Eye (tissue), 1 donor: ENCODE measurements at regions not wholly inside any gene's neighbourhood (a gene's known extent, or its start where the extent isn't known, plus 50 kb on each side); places are given as distances from the start of the nearest gene placed in this dataset.

Experiments used
- DNase-seq: peaks from one replicate; pipeline ENCODE4 v3.0.0-alpha.2; 2015

DNA sequence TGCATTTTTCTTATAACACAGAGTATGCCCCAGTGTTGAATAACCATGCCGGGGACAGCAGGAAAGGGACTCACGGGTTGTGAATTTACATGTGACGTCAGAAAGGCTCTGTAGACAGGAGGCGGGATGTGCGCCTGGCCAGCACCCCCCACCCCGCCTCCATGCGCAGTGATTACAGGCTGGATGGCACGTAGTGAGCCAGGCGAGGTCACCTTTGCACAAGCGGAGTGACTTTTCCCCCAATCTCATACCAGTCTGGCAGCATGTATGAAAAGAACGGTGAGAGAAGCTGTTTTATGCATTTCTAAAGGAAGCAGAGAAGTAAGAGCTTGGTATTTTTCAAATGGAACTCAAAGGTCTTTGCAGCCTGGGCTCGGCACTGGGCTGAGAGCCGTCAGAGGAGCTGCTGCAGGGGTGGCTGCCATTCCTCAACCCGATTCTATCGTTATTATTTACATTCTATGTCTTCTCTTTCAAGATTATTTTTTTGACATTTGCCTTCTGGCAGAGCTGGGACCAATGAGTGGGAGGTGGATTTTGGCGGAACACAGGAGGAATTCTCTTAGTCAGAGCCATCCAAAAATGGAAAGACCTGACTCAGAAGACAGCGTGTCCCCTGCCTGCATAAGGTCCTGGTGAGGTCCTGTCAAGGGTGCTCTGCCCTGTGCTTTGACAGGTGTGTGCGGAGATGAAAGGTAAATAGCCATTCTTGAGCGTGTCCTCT lies 115.6 kb upstream of the SLC45A1 start:
- DNase-seq: peak; percentile 69

DNA sequence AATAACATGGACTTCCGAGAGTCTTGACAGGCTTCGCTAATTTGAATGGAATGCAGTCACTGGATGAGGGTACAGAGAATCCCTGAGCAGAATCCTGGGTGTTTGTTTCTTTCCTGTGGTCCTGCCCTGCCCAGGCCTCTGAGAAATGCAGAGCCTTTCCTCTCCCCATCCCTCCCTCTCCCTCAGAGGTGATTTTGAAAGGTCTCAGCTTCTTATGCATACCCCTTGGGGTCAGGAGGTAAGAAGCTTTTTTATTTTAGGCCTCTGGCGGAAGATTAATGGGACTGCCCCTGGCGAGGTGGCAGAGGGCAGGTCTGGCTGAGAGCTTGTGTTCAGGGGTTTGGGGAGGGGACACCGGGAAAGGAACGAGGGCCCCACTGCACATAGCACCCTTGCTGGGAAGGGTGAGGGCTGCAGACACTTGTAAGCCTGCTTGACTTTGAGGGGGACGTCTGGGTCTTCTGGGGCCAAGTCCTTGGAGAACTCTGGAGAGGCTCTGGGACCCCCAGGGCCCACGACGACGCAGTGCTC lies 116.5 kb upstream of the SLC45A1 start:
- DNase-seq: no peak

DNA sequence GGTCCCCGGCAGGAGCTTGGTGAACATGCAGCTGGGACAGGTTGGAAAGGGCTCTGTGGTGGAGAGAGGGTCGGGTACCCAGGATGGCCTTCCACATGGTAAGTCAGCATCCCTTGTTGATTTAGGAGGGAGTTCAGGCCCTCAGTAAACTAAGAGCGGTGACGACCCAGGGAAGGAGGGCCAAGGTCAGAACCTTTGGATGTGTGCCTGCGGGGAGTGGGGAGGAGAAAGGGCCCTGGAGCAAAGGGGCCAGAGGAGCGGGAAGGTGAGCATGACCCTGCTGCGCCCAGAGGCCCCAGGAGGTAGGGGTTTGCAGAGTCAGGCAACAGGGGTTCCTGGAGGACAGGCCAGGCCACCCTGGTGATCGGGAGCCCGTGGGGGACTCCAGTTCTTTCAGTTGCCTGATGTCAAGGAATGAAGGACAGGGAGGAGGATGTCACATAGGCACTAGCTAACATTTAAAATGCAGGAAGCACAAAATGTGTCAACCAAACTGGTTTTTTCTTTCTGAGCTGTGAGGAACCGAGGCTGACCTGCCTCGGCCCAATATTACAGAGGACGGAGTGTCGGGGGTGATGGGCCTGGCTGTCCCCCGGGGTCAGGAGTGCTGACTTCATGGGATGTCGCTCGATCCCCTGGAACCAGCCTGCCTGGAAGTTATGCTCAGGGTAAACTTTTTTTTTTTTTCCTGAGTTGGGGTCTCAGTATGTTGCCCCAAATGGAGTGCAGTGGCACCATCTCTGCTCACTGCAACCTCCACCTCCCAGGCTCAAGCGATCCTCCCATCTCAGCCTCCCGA lies 117.4 kb upstream of the SLC45A1 start:
- no peak for DNase-seq

DNA sequence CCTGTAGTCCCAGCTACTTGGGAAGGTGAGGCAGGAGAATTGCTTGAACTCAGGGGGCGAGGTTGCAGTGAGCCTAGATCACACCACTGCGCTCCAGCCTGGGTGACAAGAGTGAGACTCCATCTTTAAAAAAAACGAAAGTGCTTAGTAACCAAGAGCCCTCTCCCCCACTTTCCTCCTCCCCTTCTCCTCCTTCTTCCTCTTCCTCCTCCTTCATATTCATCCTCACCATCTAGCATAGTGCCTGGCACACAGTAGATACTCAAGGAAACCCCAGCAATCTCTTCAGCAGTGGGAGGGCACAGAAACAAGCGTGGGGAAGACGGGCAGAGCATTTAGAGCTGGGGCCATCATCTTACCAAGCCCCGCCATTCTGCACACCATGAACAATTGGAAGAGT lies 119.4 kb upstream of the SLC45A1 start:
- DNase-seq: no peak

GRCh38 chr1:8197493-8198282 lies 120.2 kb upstream of the SLC45A1 start:
- no peak for DNase-seq

GRCh38 chr1:8194481-8195227 lies 123.3 kb upstream of the SLC45A1 start:
- DNase-seq: no peak

DNA sequence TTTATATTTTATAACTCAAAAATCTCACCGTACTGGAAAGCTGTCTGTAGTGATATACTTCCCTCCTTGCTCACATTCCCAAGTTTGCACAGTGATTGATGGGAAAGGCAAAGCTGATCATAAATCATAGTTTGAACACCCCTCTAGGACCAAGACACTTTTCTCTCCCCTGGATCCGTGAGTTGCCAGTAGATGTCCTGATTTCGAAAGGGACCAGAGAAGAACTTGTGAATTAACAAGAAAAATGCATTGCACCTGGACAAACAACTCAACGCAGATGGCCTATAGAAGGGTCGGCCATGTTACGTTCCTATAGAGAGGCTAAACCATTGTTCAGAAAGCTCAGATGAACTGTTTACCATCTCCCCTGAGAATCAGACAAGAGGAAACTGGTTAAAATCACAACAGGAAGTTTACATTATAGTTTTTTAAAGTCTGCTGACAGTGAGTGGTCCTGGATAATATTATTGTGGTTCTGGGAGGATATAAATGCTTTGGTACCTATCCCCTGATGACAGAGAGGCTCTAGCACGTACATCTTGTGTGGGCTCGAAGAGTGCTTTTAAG lies 124.0 kb upstream of the SLC45A1 start:
- no peak for DNase-seq

DNA sequence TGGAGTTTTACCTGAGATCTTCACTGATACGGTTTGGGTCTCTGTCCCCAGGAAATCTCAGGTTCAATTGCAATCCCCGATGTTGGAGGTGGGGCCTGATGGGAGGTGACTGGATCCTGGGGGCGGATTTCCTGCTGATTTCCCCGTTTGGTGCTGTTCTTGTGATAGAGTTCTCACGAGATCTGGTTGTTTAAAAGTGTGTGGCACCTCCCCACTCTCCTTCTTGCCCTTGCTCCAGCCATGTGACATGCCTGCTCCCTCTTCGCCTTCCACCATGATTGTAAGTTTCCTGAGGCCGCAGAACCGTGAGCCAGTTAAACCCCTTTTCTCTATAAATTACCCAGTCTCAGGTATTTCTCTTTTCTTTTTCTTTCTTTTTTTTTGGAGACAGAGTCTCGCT lies 126.4 kb upstream of the SLC45A1 start:
- DNase-seq: no peak

DNA sequence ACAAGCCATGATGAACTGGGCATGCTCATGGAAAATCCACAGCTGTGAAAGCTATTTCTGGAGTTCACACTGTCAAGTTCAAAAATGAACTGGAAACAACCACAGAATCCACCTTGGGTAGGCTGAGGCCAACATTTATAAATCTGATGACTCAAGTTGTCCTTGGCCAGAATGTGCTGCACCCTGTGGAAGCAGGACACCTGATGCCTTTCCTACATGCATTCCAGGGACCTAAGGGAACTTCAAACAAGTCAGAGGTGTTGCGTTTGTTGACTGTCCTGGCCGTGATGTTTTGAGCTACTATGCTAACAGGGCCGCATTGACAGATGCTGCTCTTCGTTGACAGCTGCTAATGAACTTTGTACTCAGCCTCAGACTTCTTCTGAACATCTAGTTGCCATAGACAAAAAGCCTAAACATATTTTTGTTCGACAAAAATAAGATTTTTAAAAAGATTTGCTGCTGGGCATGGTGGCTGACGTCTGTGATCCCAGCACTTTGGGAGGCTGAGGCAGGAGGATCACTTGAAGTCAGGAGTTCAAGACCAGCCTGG lies 127.9 kb upstream of the SLC45A1 start:
- DNase-seq: no peak

DNA sequence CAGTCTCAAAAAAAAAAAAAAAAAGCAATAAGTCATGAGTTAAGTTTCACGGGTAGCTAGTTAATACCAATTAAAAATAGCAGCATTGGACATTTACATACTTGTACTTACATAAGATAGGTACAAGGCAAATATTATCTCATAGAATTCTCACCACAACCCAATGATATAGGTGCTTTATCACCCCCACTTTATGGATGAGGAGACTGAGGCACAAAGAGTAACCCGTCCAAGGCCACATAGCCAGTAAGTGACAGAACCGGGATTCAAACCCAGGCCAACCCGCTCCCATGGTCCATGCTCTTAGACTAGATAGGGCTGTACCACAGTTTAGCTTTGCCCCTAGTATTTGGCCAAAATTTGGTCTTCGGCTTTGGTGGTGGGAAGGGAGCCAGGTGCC lies 132.5 kb upstream of the SLC45A1 start:
- DNase-seq: no peak

GRCh38 chr1:8184301-8184700 lies 133.6 kb upstream of the SLC45A1 start:
- DNase-seq: no peak

GRCh38 chr1:8182034-8182761 lies 135.7 kb upstream of the SLC45A1 start:
- DNase-seq: no peak

- DNase-seq: no peak
Measured at GRCh38 chr1:8179132-8179793, 138.7 kb upstream of the SLC45A1 start.

DNA sequence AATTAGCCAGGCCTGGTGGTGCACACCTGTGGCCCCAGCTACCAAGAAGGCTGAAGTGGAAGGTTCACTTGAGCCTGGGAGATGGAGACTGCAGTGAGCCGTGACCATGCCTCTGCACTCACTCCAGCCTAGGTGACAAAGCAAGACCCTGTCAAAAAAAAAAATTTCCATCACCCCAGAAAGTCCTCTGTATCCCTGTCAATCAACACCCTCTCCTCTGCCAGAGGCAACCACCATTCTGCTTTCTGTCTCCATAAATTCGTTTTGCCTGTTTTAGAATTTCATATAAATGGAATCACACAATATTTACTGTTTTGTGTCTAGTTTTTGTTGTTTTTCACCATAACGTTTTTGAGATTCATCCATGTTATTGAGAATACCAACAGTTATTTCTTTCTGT lies 141.6 kb upstream of the SLC45A1 start:
- DNase-seq: no peak

GRCh38 chr1:8174807-8175206 lies 143.1 kb upstream of the SLC45A1 start:
- DNase-seq: no peak

GRCh38 chr1:8171751-8172464 lies 145.8 kb upstream of the ERRFI1 start:
- no peak for DNase-seq

GRCh38 chr1:8170059-8170835 lies 144.1 kb upstream of the ERRFI1 start:
- no peak for DNase-seq

GRCh38 chr1:8169364-8170058 lies 143.4 kb upstream of the ERRFI1 start:
- DNase-seq: peak; percentile 88
